Immature natural killer cell (primary cell): ENCODE measurements at regions not wholly inside any gene's neighbourhood (a gene's known extent, or its start where the extent isn't known, plus 50 kb on each side); places are given as distances from the start of the nearest gene placed in this dataset.

Experiments used
- DNase-seq, 3 donors: peaks; one replicate each; pipeline ENCODE4 v3.0.0; 2022; ENCODE audit warnings: mixed read lengths in 1 of 3
- H3K27ac Mint-ChIP-seq, 6 donors: one replicate each; pipeline ENCODE4 v1.8.0; 2020; ENCODE audit warnings: mixed read lengths in 6 of 6, mild to moderate bottlenecking in 5 of 6, inconsistent platforms in 4 of 6, moderate library complexity in 3 of 6
- H3K27me3 Mint-ChIP-seq, 3 donors: one replicate each; pipeline ENCODE4 v1.8.0; 2020 to 2021; ENCODE audit warnings: low read depth in 3 of 3, mild to moderate bottlenecking in 3 of 3, mixed read lengths in 3 of 3, moderate library complexity in 3 of 3, inconsistent platforms in 1 of 3
- H3K36me3 Mint-ChIP-seq, 3 donors: one replicate each; pipeline ENCODE4 v1.8.0; 2020; ENCODE audit warnings: mixed read lengths in 3 of 3, inconsistent platforms in 2 of 3, mild to moderate bottlenecking in 2 of 3
- H3K4me1 Mint-ChIP-seq, 2 donors: one replicate each; pipeline ENCODE4 v1.8.0; 2020; ENCODE audit warnings: inconsistent platforms in 2 of 2, mild to moderate bottlenecking in 2 of 2, mixed read lengths in 2 of 2, moderate library complexity in 1 of 2
- H3K4me3 Mint-ChIP-seq, 5 donors: one replicate each; pipeline ENCODE4 v1.8.0; 2020; ENCODE audit warnings: mild to moderate bottlenecking in 5 of 5, mixed read lengths in 5 of 5, inconsistent platforms in 3 of 5, moderate library complexity in 3 of 5
- H3K9me3 Mint-ChIP-seq, 6 donors: one replicate each; pipeline ENCODE4 v1.8.0; 2020; ENCODE audit warnings: mild to moderate bottlenecking in 6 of 6, mixed read lengths in 6 of 6, inconsistent platforms in 4 of 6, moderate library complexity in 3 of 6

DNA sequence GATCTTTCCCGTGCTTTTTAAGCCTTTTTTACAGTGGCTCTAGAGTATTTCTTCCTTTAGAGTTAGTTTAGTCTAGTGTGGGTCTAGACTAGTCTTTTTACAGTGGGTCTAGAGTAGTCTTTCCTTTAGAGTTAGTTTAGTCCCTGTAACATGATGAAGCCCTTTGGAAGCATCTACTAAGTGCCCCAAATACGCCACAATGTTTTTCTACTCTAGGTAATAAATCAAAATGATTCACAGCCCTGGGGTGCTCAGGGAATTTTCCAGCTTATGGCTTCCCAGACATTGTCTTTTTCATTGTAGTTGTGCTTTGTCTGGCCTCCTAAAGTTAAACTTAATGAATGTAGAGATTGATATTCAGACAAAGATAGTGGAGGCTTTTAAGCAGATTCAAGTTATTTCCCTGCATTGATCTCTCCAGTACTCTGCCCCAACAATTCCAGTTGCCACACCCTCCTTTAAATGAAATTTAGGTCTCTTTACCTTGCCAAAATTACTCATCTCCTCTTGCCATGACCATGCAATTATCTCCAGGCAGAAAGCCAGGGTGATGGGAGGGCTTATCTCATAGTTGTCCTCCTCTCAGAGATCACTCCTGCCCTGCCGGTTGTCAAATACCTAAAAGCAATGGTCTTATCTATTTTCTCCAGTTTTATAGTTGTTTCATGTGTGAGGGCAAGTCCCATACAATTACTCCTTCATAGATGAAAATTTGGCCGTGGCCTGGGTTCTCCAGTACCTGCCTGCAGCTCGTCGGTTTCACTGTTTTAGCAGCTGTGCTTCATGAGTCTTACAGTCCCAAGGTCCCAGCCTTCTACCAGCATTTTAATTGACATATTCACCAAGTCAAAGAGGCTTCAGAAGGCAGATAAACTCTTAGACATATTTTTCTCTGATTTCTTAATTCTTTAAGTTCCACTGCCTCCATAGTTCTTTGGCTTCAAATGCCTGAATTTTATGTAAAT is 794.0 kb upstream of the COX7C start:
- no peak overlapping the region for H3K4me3 Mint-ChIP-seq
- H3K27me3 Mint-ChIP-seq: no peaks in the 10 kb centered on the region

DNA sequence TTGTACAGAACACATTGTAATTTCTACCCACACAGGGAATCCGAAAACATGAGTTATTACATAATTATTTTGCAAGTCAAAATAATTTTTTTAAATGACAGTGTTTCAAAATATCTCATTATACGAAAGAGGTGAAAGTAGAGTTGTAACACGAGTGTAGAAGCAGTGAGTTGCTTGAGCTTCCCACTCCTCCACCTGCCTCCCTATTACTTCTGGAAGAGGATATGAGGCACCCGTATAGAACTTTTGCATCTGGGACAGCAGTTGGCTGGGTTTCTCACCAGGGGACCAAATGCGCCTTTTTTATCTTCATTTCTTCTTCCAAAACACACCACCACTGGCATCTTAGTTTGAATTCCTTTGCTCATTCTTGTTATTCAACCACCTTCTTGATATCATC is 779.0 kb upstream of the COX7C start:
- peaks cover 0 to 25% (median 11%) of the 10 kb centered on the region in 6 donors for H3K9me3 Mint-ChIP-seq
- no peak overlapping the region for H3K4me3 Mint-ChIP-seq
- no peaks in the 10 kb centered on the region for H3K4me1 Mint-ChIP-seq
- no peak overlapping the region for H3K27ac Mint-ChIP-seq
- peaks cover 0 to 3% (median 0%) of the 10 kb centered on the region in 3 donors for H3K36me3 Mint-ChIP-seq
- no peaks in the 10 kb centered on the region for H3K27me3 Mint-ChIP-seq
- DNase-seq: no peak

More for the DNA sequence above, 794.0 kb upstream of the COX7C start:
- no peak for DNase-seq
- peaks cover 0 to 39% (median 4%) of the 10 kb centered on the region in 6 donors for H3K9me3 Mint-ChIP-seq
- H3K27ac Mint-ChIP-seq: no peak overlapping the region
- H3K36me3 Mint-ChIP-seq: no peaks in the 10 kb centered on the region
- no peaks in the 10 kb centered on the region for H3K4me1 Mint-ChIP-seq

DNA sequence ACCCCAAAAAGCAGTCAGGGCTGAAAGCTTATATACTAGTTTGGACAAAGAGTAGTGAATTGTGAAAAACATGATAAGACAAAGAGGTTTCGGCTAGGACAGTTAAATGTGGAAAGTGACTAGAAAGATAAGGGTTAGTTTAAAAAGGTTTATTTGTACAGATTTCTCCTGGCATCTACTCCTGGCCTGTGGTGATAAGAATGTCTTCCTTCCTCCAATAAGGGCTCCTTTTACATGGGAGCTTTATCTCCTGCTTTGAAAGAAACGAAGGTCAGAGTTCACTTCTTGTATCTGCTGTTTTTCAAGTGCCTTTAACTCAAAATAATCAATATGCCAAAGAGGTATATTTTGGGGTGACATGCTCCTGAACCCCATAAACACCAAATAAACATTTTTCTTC is 776.1 kb upstream of the COX7C start:
- no peak overlapping the region for H3K4me3 Mint-ChIP-seq
- no peak overlapping the region for H3K27ac Mint-ChIP-seq
- no peak for DNase-seq
- H3K9me3 Mint-ChIP-seq: peaks cover 0 to 32% (median 12%) of the 10 kb centered on the region in 6 donors
- H3K36me3 Mint-ChIP-seq: no peaks in the 10 kb centered on the region
- peaks cover 0 to 3% (median 0%) of the 10 kb centered on the region in 3 donors for H3K27me3 Mint-ChIP-seq
- H3K4me1 Mint-ChIP-seq: no peaks in the 10 kb centered on the region

DNA sequence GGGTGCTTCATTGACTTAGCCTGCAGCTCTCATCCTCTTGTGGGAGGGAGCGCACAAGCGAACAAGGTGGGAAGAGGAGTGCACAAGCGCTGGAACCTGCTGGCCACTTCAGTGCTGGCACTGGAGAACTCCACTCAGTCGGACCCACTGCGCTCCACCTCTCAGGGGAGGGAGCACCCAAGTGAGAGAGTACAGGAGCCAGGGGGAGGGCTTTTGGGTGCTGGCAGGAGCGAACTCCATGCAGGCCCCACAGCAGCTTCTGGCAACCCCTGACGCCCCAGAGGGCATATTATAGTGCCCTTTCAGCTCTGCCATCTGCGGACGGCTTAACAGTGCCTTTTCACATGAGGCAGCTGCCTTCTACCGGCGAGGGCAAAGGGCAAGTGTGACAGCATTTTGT is 774.2 kb upstream of the COX7C start:
- no peak overlapping the region for H3K27ac Mint-ChIP-seq
- H3K27me3 Mint-ChIP-seq: peaks cover 0 to 3% (median 0%) of the 10 kb centered on the region in 3 donors
- no peaks in the 10 kb centered on the region for H3K36me3 Mint-ChIP-seq
- peaks cover 5 to 23% (median 9%) of the 10 kb centered on the region in 6 donors for H3K9me3 Mint-ChIP-seq
- no peak for DNase-seq
- no peak overlapping the region for H3K4me3 Mint-ChIP-seq
- no peaks in the 10 kb centered on the region for H3K4me1 Mint-ChIP-seq

DNA sequence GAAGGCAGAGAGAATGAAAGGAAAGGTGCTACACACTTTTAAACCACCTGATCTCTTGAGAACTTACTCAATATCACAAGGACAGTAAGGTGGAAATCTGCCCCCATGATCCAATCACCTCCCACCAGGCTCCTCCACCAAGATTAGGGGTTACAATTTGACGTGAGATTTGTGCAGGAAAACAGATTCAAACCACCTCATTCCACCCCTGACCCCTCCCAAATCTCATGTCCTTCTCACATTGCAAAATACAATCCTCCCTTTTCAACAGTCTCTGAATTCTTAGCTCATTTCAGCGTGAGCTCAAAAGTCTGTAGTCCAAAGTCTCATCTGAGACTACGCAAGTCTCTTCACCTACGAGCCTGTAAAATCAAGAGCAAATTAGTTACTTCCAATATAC is 768.3 kb upstream of the COX7C start:
- Mint-ChIP-seq H3K36me3 (no peaks in the 10 kb centered on the region), H3K27ac (no peak overlapping the region)
- no peak for DNase-seq

DNA sequence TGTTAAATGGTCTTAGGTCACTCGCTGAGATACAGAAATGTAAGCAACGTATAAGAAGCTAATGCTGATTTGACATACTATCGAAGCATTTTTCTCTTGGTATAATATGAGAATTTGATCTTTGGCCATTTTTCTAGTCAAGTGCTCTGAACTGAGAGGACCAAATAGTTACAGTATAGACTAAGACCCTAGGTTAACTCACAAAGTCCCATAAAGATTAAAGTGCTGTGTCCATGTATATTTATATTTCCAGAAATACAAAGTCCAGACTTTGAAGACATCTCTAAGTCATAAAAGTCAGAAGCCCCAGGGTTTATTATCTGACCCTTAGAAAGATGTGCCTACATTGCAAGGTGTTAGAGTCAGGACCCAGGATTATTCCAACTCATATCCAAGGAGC is 752.4 kb upstream of the COX7C start:
- Mint-ChIP-seq H3K4me3 (no peak overlapping the region), H3K4me1 (no peaks in the 10 kb centered on the region), H3K36me3 (peaks cover 0 to 4% (median 0%) of the 10 kb centered on the region in 3 donors), H3K27ac (no peak overlapping the region), H3K9me3 (peaks cover 9 to 37% (median 16%) of the 10 kb centered on the region in 6 donors), H3K27me3 (no peaks in the 10 kb centered on the region)
- no peak for DNase-seq

More for the DNA sequence above, 768.3 kb upstream of the COX7C start:
- H3K27me3 Mint-ChIP-seq: peaks cover 0 to 3% (median 0%) of the 10 kb centered on the region in 3 donors
- peaks cover 5 to 26% (median 21%) of the 10 kb centered on the region in 6 donors for H3K9me3 Mint-ChIP-seq
- no peak overlapping the region for H3K4me3 Mint-ChIP-seq
- no peaks in the 10 kb centered on the region for H3K4me1 Mint-ChIP-seq

DNA sequence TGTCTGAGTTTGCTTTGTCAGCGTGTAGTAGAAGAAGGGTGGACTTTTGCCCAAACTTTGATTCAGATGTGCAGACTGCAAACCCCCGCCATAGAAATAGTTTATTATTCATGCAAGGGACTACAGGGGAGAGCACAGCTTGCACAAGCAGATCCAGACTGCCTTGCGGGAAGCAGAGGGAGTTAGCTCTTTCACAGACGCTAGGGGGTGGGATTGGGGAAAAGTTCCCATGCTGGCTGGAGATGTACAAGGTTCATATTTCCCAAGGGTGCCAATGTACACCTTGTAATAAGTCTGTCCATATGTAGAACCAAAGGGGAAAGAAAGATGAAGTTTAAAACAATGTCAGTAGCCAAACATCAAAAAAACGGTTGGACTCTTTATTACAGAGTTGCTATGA is 749.7 kb upstream of the COX7C start:
- no peak for DNase-seq
- Mint-ChIP-seq H3K27ac (no peak overlapping the region), H3K4me1 (no peaks in the 10 kb centered on the region), H3K27me3 (no peaks in the 10 kb centered on the region), H3K4me3 (no peak overlapping the region), H3K36me3 (peaks cover 0 to 4% (median 0%) of the 10 kb centered on the region in 3 donors), H3K9me3 (peaks cover 5 to 32% (median 15%) of the 10 kb centered on the region in 6 donors)

DNA sequence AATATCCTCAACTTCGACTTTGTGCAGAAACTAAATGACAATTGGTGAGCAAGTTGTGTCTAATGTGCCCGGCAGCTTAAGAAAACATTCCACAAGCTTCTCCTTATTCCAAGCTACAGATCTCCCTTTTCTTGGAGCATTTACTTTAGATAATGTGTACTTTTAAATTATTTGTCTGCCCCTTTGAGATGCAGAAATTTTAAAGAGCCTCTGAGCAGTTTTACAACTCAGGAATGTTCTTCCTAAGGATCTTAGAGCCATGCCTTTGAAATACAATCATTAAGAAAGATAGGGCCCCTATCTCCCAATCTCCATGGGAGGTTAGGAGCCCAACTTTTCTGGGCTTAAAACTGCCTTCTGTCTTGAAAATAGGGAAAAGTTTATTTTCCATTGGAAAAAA is 723.7 kb upstream of the COX7C start:
- Mint-ChIP-seq H3K27me3 (no peaks in the 10 kb centered on the region), H3K4me1 (no peaks in the 10 kb centered on the region), H3K9me3 (peaks cover 6 to 45% (median 16%) of the 10 kb centered on the region in 6 donors), H3K4me3 (no peak overlapping the region), H3K27ac (no peak overlapping the region), H3K36me3 (no peaks in the 10 kb centered on the region)
- DNase-seq: no peak

DNA sequence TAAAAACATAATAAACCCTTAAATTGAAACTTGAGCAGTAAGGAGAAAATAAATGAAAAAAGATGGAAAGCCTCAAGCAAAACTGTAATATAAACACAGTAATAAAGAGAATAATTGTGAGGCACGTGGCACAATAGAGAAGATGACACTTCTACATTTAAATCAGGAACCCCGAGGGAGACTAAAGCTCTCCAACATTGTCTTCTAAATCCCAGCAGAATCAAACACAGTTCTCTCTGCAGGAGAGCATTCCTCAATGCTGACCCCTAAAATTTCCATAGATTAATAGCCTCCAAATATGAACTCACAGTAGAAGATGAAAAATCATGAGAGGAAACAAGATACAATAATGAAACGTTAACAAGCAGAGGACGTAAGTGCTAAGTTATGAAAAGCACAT is 721.2 kb upstream of the COX7C start:
- Mint-ChIP-seq H3K4me1 (no peaks in the 10 kb centered on the region), H3K27ac (no peak overlapping the region), H3K4me3 (no peak overlapping the region), H3K9me3 (peaks cover 4 to 42% (median 14%) of the 10 kb centered on the region in 6 donors), H3K27me3 (no peaks in the 10 kb centered on the region), H3K36me3 (no peaks in the 10 kb centered on the region)
- no peak for DNase-seq

DNA sequence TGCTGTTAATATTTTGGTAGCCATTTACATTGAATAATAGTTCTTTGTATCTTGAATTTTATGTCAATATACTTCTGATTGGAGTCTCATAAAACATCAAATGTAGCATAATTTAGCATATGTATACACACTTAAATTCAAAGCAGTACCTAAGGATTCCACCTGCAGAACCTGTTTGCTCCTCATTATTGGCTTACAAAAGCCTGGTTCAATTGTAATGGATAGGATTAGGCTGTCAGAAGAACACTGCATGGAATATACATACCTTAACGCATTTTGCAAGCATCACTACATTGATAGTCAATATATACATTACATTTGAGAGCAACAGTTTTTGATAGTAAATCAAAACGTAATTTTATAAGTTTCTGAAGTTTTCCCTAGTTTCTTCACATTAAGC is 711.3 kb upstream of the COX7C start:
- no peak for DNase-seq
- no peaks in the 10 kb centered on the region for H3K4me1 Mint-ChIP-seq
- no peak overlapping the region for H3K27ac Mint-ChIP-seq
- no peak overlapping the region for H3K4me3 Mint-ChIP-seq
- H3K9me3 Mint-ChIP-seq: peaks cover 0 to 27% (median 8%) of the 10 kb centered on the region in 6 donors
- H3K27me3 Mint-ChIP-seq: no peaks in the 10 kb centered on the region
- H3K36me3 Mint-ChIP-seq: no peaks in the 10 kb centered on the region

DNA sequence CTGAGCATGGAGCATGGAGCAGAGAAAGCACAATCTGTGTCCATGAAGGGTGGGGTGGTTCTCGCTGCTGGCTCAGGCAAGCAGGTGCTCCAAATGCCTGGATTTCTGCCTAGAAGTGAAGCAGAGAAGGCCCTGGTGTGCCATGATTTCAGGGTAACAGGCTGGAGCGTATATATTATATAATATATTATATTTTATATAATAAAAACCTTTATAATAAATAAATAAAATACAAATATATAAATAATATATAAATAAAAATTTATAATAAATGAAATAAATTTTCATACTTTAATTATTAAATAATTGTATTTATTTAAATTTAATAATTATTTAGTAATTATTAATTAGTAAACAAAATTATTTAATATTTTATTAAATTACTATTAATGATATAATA is 707.4 kb upstream of the COX7C start:
- Mint-ChIP-seq H3K27ac (no peak overlapping the region), H3K4me3 (no peak overlapping the region), H3K27me3 (peaks cover 0 to 2% (median 0%) of the 10 kb centered on the region in 3 donors), H3K36me3 (no peaks in the 10 kb centered on the region), H3K9me3 (peaks cover 0 to 37% (median 15%) of the 10 kb centered on the region in 6 donors), H3K4me1 (no peaks in the 10 kb centered on the region)
- no peak for DNase-seq

DNA sequence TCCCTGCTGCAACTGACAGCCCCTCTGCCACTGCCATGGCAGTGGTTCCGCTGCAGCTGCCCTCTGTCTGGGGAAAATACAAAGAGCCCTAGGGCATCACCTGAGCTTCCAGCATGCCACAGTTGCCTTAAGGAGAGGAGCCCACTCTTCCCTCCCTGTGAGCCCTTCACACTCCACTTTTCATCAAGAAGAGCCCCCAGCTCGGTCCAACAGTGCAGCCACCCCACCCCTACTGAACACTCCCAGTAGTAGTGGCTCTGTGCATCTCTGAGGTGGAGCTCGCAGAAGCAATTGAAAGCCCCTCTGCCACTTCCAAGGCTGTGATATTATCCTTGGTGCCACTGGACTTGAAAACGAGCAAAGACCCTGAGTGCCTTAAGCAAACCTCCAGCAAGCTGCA is 696.8 kb upstream of the COX7C start:
- Mint-ChIP-seq H3K27me3 (peaks cover 0 to 2% (median 0%) of the 10 kb centered on the region in 3 donors), H3K4me1 (no peaks in the 10 kb centered on the region), H3K9me3 (peaks cover 8 to 45% (median 30%) of the 10 kb centered on the region in 6 donors), H3K4me3 (no peak overlapping the region), H3K36me3 (peaks cover 0 to 5% (median 0%) of the 10 kb centered on the region in 3 donors), H3K27ac (no peak overlapping the region)
- no peak for DNase-seq

DNA sequence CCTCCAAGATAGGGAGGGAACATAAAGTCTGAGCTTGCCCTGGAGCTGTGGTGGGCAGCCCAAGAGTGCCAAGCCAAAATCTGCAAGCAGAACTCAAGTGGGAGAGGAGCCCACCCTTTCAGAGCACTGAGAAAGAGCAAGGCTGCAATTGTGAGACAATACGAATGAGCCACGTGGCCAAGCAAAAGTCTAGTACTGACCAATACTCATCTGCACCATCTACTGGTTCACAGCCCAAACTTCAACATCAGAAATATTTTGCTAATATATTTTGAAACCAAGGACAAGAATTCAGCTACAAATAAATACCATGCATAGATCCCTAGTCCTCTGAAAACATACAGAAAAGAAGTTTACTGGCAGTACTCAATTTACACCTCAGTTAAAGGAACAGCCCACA is 696.2 kb upstream of the COX7C start:
- H3K9me3 Mint-ChIP-seq: peaks cover 8 to 49% (median 31%) of the 10 kb centered on the region in 6 donors
- no peak overlapping the region for H3K27ac Mint-ChIP-seq
- peaks cover 0 to 5% (median 0%) of the 10 kb centered on the region in 3 donors for H3K36me3 Mint-ChIP-seq
- H3K27me3 Mint-ChIP-seq: no peaks in the 10 kb centered on the region
- no peak for DNase-seq
- H3K4me1 Mint-ChIP-seq: no peaks in the 10 kb centered on the region
- H3K4me3 Mint-ChIP-seq: no peak overlapping the region

DNA sequence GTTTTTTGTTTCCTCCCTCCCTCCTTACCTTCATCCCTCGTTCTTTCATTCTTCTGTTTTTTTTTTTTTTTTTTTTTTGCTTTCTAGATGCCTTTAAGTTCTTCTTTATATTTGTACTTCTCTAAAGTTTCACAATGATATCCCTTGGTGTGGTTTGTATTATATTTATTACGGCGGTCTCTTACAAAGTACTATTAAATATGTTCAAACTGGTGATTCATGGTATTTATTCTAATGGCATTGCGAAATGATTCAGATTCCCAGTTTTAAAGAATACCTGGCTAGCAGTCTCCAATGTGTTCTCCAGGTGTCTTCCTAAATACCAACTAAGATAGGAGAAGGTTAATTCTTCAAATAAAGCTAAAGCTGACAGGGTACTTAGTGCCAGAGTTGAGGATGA is 690.1 kb upstream of the COX7C start:
- no peaks in the 10 kb centered on the region for H3K27me3 Mint-ChIP-seq
- H3K36me3 Mint-ChIP-seq: peaks cover 0 to 5% (median 0%) of the 10 kb centered on the region in 3 donors
- H3K27ac Mint-ChIP-seq: no peak overlapping the region
- H3K4me3 Mint-ChIP-seq: no peak overlapping the region
- H3K4me1 Mint-ChIP-seq: no peaks in the 10 kb centered on the region
- DNase-seq: no peak
- peaks cover 8 to 37% (median 30%) of the 10 kb centered on the region in 6 donors for H3K9me3 Mint-ChIP-seq
